ENCODE measurements at regions not wholly inside any gene's neighbourhood (a gene's known extent, or its start where the extent isn't known, plus 50 kb on each side); places are given as distances from the start of the nearest gene placed in this dataset.
A peak's percentile ranks its signal among the peaks of the same experiment; 100 is the strongest.

DNA sequence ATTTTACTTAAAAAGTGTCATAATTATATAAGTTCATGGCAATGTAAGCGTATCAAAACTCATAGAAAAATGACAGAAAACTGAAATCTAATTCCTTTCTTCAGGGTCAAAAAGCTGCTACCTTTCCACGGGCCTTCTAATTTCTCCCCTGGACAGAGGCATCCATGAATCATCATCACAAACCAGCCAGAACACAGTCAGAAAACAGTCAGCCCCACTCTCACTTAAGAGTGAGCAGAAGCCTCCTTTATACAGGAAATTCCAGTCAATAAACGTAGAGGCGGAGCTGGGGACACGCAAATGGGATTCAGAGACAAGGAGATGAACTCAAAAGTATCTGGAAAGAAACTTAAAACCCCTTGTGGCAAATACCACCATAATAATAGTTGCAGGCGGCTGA, 54.2 kb upstream of the ABCC4 start:
- no peak for FAIRE-seq

DNA sequence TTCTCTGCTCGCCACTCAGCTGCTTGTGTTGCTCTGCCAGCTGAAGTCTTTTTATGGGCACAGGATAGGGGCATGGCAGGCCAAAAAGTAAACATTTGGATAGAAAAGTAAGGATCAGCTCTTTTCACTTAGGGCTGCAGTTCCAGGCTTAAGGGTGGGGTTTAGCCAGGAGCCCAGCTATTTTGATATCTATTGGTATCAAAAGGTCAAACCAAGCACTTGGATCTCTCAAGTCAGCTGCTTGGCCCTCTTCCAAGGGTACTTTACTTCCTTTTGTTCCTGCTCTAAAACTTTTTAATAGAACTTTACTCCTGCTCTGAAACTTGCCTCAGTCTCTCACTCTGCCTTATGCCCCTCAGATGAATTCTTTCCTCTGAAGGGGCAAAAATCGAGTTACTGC, 55.7 kb upstream of the ABCC4 start:
- Mint-ChIP-seq H3K9me3 (ENCODE audit: unreplicated experiment) (no peaks in the 10 kb centered on the region), H3K27me3 (ENCODE audit: low read depth, unreplicated experiment) (peaks cover 1% of the 10 kb centered on the region), H3K4me1 (ENCODE audit: low read depth, unreplicated experiment) (peaks cover 2% of the 10 kb centered on the region), H3K27ac (ENCODE audit: unreplicated experiment) (no peak overlapping the region), H3K36me3 (ENCODE audit: low read depth, unreplicated experiment) (peaks cover 2% of the 10 kb centered on the region), H3K4me3 (ENCODE audit: unreplicated experiment) (no peak overlapping the region)
- peaks cover 12% of the 10 kb centered on the region for H3K4me1 ChIP-seq (ENCODE audit: insufficient read depth, low read length)
- DNase-seq (ENCODE audit: low read depth) (no peak), FAIRE-seq (no peak)
- H3K27ac ChIP-seq (ENCODE audit: low read depth, low read length): no peak overlapping the region
- H2AFZ ChIP-seq (ENCODE audit: low read depth, low read length): no peak overlapping the region
- no peak overlapping the region for H3K4me2 ChIP-seq (ENCODE audit: low read length)
- no peaks in the 10 kb centered on the region for H3K9me3 ChIP-seq (ENCODE audit: insufficient read depth, low read depth, low read length)
- no peak overlapping the region for H3K9ac ChIP-seq (ENCODE audit: low read length)
- H3K4me3 ChIP-seq (ENCODE audit: insufficient read depth, low read depth, low read length): no peak overlapping the region
- no peaks in the 10 kb centered on the region for H4K20me1 ChIP-seq (ENCODE audit: insufficient read depth, low read length)
- H3K79me2 ChIP-seq (ENCODE audit: insufficient read depth, low read length): no peaks in the 10 kb centered on the region
- H3K36me3 ChIP-seq (ENCODE audit: insufficient read depth, low read length): no peaks in the 10 kb centered on the region
- TF ChIP-seq EZH2 (IDR thresholded peaks at IDR 0.05; ENCODE audit: insufficient read depth, low read length): no peak
- TF ChIP-seq, protein P1, sequence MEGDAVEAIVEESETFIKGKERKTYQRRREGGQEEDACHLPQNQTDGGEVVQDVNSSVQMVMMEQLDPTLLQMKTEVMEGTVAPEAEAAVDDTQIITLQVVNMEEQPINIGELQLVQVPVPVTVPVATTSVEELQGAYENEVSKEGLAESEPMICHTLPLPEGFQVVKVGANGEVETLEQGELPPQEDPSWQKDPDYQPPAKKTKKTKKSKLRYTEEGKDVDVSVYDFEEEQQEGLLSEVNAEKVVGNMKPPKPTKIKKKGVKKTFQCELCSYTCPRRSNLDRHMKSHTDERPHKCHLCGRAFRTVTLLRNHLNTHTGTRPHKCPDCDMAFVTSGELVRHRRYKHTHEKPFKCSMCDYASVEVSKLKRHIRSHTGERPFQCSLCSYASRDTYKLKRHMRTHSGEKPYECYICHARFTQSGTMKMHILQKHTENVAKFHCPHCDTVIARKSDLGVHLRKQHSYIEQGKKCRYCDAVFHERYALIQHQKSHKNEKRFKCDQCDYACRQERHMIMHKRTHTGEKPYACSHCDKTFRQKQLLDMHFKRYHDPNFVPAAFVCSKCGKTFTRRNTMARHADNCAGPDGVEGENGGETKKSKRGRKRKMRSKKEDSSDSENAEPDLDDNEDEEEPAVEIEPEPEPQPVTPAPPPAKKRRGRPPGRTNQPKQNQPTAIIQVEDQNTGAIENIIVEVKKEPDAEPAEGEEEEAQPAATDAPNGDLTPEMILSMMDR (IDR thresholded peaks at IDR 0.05; ENCODE audit: insufficient read depth, low read depth, low read length): no peak
- H3K27me3 ChIP-seq (ENCODE audit: insufficient read depth, low read length): no peaks in the 10 kb centered on the region

More for the DNA sequence above, 54.2 kb upstream of the ABCC4 start:
- Histone ChIP-seq H3K9me3 (ENCODE audit: insufficient read depth, low read depth, low read length) (no peaks in the 10 kb centered on the region), H3K79me2 (ENCODE audit: insufficient read depth, low read length) (no peaks in the 10 kb centered on the region), H4K20me1 (ENCODE audit: insufficient read depth, low read length) (no peaks in the 10 kb centered on the region), H3K9ac (ENCODE audit: low read length) (no peak overlapping the region), H3K4me1 (ENCODE audit: insufficient read depth, low read length) (peaks cover 12% of the 10 kb centered on the region), H2AFZ (ENCODE audit: low read depth, low read length) (peak overlapping the region; percentile 20), H3K36me3 (ENCODE audit: insufficient read depth, low read length) (no peaks in the 10 kb centered on the region), H3K4me3 (ENCODE audit: insufficient read depth, low read depth, low read length) (no peak overlapping the region), H3K27ac (ENCODE audit: low read depth, low read length) (no peak overlapping the region), H3K27me3 (ENCODE audit: insufficient read depth, low read length) (no peaks in the 10 kb centered on the region), H3K4me2 (ENCODE audit: low read length) (peak overlapping the region; percentile 48)
- Mint-ChIP-seq H3K27me3 (ENCODE audit: low read depth, unreplicated experiment) (no peaks in the 10 kb centered on the region), H3K9me3 (ENCODE audit: unreplicated experiment) (no peaks in the 10 kb centered on the region), H3K4me3 (ENCODE audit: unreplicated experiment) (no peak overlapping the region), H3K4me1 (ENCODE audit: low read depth, unreplicated experiment) (peaks cover 2% of the 10 kb centered on the region), H3K27ac (ENCODE audit: unreplicated experiment) (no peak overlapping the region), H3K36me3 (ENCODE audit: low read depth, unreplicated experiment) (peaks cover 5% of the 10 kb centered on the region)
- DNase-seq (ENCODE audit: low read depth): peak; percentile 64
- no peak for TF ChIP-seq EZH2 (IDR thresholded peaks at IDR 0.05; ENCODE audit: insufficient read depth, low read length)
- TF ChIP-seq, protein P1 (IDR thresholded peaks at IDR 0.05; ENCODE audit: insufficient read depth, low read depth, low read length): no peak

DNA sequence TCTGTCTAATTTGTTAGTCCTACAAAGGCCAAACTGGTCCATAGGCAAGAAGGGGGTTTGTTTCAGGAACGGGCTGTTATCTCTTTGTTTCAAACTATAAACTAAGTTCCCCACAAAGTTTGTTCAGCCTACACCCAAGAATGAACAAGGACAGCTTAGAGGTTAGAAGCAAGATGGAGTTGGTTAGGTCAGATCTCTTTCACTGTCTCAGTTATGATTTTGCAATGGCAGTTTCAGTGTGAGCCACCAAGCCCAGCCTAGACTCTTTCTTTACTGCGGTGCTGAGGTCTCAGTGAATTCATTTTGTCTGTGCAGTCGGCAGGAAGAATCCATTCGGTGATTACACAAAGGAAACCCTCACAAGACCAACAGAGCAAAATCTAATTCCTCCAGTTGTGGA, 56.6 kb upstream of the ABCC4 start:
- H3K27ac Mint-ChIP-seq (ENCODE audit: unreplicated experiment): no peak overlapping the region
- FAIRE-seq (no peak), DNase-seq (ENCODE audit: low read depth) (no peak)
- no peaks in the 10 kb centered on the region for H3K27me3 ChIP-seq (ENCODE audit: insufficient read depth, low read length)
- H3K27ac ChIP-seq (ENCODE audit: low read depth, low read length): no peak overlapping the region
- peaks cover 12% of the 10 kb centered on the region for H3K4me1 ChIP-seq (ENCODE audit: insufficient read depth, low read length)
- H3K4me3 ChIP-seq (ENCODE audit: insufficient read depth, low read depth, low read length): no peak overlapping the region
- no peak for TF ChIP-seq EZH2 (IDR thresholded peaks at IDR 0.05; ENCODE audit: insufficient read depth, low read length)
- TF ChIP-seq, protein P1 (IDR thresholded peaks at IDR 0.05; ENCODE audit: insufficient read depth, low read depth, low read length): no peak
- H4K20me1 ChIP-seq (ENCODE audit: insufficient read depth, low read length): no peaks in the 10 kb centered on the region
- no peak overlapping the region for H2AFZ ChIP-seq (ENCODE audit: low read depth, low read length)
- no peak overlapping the region for H3K4me3 Mint-ChIP-seq (ENCODE audit: unreplicated experiment)
- H3K79me2 ChIP-seq (ENCODE audit: insufficient read depth, low read length): no peaks in the 10 kb centered on the region
- H3K4me1 Mint-ChIP-seq (ENCODE audit: low read depth, unreplicated experiment): peaks cover 2% of the 10 kb centered on the region
- peaks cover 2% of the 10 kb centered on the region for H3K9me3 Mint-ChIP-seq (ENCODE audit: unreplicated experiment)
- H3K4me2 ChIP-seq (ENCODE audit: low read length): no peak overlapping the region
- no peaks in the 10 kb centered on the region for H3K36me3 ChIP-seq (ENCODE audit: insufficient read depth, low read length)
- H3K36me3 Mint-ChIP-seq (ENCODE audit: low read depth, unreplicated experiment): peaks cover 1% of the 10 kb centered on the region
- no peaks in the 10 kb centered on the region for H3K9me3 ChIP-seq (ENCODE audit: insufficient read depth, low read depth, low read length)
- peaks cover 3% of the 10 kb centered on the region for H3K27me3 Mint-ChIP-seq (ENCODE audit: low read depth, unreplicated experiment)
- no peak overlapping the region for H3K9ac ChIP-seq (ENCODE audit: low read length)
